22Rv1 (cell line): ENCODE measurements at regions not wholly inside any gene's neighbourhood (a gene's known extent, or its start where the extent isn't known, plus 50 kb on each side); places are given as distances from the start of the nearest gene placed in this dataset.
"Not testable (repeated sequence)": the region's sequence is repeated elsewhere in the genome, so short reads cannot be mapped to it uniquely, and the experiment has no call there.

Source experiments
- H3K27ac ChIP-seq: fragments of 450-650 bp; 2 replicates; pipeline ENCODE4 v1.5.1; 2017
- ZFX ChIP-seq: fragments of 450-650 bp; IDR thresholded peaks from 2 replicates; pipeline ENCODE4 v1.6.1; 2017; ENCODE audit warnings: antibody characterized with exemption, borderline replicate concordance
- TF ChIP-seq, protein P1 (sequence below): fragments of 450-650 bp; IDR thresholded peaks from 2 replicates; pipeline ENCODE4 v1.5.1; 2017; ENCODE audit warnings: mild to moderate bottlenecking

DNA sequence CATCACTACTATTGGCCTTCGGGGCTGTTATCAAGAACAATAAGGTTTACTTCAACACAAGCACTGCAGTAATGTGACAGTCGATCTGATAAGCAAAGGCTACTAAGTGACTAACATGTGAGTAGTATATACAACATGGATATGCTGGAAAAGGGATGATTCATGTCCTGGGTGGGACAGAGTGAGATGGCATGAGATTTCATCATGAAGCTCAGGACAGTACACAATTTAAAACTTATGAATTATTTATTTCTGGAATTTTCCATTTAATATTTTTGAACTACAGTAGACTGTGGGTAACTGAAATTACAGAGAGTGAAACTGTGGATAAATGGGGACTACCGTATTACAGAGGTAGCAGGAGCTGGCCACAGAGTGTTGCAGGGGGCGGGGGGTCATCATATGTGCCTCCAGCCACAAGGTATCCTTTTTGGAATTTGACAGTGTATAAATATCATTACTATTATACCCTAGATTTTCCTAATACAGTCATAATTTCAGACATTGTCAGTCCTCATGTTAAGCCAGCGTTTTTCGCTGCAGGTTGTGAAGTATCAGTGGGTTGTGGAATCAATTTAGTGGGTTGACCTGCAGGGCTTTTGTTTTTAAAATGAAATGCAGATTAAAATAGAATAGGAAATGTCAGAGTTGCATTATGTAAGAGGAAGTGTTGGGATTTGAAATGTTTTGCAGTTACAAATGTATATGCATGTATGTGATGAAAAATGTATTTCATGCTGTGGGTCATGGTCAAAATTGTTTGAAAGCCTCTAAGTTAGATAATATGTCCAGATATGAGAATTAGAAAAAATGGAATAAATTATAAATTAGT lies 148.0 kb upstream of the NUDT4 start:
- TF ChIP-seq, protein P1, sequence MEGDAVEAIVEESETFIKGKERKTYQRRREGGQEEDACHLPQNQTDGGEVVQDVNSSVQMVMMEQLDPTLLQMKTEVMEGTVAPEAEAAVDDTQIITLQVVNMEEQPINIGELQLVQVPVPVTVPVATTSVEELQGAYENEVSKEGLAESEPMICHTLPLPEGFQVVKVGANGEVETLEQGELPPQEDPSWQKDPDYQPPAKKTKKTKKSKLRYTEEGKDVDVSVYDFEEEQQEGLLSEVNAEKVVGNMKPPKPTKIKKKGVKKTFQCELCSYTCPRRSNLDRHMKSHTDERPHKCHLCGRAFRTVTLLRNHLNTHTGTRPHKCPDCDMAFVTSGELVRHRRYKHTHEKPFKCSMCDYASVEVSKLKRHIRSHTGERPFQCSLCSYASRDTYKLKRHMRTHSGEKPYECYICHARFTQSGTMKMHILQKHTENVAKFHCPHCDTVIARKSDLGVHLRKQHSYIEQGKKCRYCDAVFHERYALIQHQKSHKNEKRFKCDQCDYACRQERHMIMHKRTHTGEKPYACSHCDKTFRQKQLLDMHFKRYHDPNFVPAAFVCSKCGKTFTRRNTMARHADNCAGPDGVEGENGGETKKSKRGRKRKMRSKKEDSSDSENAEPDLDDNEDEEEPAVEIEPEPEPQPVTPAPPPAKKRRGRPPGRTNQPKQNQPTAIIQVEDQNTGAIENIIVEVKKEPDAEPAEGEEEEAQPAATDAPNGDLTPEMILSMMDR: no peak
- TF ChIP-seq ZFX: no peak
- no peak overlapping the region for H3K27ac ChIP-seq

DNA sequence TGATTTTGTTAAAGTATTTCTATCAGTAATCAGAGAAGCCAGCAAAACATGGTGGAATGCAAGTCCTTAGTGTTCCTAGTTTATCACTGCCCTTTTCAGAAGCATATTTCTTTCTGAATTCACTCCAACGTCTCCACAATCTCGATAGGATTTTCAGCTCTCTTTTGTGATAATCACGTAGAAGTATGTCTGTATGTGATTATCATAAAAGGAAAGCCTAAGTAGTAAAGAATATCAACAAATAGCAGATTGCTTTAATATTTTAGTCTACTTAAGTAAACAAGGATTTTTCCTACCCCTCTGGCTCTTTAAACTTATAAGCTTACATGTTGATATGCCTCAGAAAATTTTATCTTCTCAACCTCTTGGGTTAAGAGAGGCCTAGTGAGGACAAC lies 147.4 kb upstream of the NUDT4 start:
- no peak overlapping the region for H3K27ac ChIP-seq
- TF ChIP-seq, protein P1: no peak
- no peak for TF ChIP-seq ZFX

DNA sequence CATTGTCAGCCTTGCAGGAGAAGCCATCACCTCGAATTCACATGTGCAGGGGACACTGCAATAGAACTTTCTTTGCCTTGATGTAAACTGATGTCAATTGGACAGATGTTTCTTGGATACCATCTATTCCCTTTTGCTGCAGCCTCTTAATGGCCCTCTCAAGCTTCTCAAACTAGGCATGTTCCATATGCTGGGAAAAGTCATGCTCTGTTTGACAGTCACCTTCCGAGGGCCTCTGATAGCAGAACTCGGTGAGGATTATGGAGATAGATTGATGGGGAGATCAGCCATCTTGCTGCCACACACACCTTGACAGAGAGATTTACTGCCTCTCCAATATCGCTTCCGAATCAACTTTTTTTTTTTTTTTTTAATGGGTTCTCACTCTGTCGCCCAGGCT lies 145.8 kb upstream of the NUDT4 start:
- TF ChIP-seq ZFX: no peak
- TF ChIP-seq, protein P1: no peak
- H3K27ac ChIP-seq: no peak overlapping the region

DNA sequence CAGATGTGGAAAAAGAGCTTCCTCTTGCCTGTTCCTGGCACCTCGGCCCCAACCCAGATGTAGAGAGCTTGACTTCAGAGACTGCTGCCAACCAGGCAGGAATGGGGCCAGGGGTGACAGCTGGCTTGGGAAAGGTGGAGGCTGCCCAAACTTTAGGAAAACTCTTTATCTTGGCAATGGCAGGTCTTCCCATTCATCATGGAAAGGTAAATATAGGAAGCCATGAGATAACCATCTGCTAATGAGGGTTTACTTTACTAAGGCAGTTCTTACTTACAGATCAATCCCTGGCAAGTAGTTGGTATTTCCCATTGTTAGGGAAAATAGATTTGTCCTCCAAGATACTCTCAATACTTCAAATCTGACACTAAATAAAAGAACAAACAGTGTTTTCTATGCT lies 143.1 kb upstream of the NUDT4 start:
- no peak for TF ChIP-seq ZFX
- TF ChIP-seq, protein P1: no peak
- H3K27ac ChIP-seq: 0 out of 2 replicates have a peak overlapping the region, but pooled peaks have one; percentile 7

DNA sequence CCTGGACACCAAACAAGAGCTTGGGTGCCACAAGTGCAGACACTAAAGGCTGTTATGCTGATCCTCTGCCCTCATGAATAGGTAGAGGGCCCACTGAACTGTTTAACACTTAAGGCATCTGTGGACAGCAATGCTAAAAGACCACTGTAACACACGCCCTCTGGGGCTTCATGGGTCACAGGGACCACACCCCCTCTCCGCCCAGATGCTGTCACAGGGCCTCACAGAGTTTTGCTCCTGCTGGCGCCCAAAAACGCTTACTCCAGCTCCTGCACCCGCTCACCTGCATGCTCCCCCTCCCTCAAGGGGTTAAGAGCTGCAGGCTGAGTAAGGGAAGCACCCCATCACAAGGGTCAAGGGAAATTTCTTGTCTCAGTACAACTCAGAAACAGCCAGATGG lies 141.8 kb upstream of the NUDT4 start:
- TF ChIP-seq ZFX: no peak
- TF ChIP-seq, protein P1: no peak
- H3K27ac ChIP-seq: no peak overlapping the region

DNA sequence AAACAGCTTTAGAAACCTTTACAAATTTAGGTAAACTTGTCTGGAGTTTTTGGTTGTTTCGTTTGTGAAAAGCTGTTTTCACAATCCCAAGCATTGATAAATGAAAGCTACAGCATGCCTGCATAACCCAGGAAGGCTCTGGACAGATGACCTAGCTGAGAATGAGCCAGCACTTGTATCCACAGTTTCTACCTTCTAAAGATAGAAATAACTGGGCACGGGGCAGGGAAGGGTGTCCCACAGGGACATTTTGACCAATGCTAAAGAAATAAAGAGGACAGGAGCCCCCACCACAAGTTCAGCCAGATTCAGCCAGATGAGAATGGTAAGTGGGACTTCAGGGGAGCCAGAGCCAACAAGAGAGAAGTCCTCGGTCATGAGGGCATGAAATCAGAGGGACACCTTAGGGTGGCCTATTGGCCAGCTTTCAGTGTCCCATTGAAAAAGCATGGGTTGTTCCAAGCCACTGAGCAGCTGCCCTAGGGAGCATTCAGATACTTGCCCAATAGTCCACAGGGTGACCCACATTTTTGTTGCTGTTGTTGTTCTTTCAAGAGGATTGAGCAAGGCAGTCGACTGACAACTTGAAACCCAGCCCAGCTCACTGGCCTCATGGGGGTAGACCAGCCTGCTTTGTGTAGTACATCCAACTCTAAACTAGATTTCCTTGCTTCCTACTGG lies 140.3 kb upstream of the NUDT4 start:
- TF ChIP-seq ZFX: no peak
- TF ChIP-seq, protein P1: no peak

DNA sequence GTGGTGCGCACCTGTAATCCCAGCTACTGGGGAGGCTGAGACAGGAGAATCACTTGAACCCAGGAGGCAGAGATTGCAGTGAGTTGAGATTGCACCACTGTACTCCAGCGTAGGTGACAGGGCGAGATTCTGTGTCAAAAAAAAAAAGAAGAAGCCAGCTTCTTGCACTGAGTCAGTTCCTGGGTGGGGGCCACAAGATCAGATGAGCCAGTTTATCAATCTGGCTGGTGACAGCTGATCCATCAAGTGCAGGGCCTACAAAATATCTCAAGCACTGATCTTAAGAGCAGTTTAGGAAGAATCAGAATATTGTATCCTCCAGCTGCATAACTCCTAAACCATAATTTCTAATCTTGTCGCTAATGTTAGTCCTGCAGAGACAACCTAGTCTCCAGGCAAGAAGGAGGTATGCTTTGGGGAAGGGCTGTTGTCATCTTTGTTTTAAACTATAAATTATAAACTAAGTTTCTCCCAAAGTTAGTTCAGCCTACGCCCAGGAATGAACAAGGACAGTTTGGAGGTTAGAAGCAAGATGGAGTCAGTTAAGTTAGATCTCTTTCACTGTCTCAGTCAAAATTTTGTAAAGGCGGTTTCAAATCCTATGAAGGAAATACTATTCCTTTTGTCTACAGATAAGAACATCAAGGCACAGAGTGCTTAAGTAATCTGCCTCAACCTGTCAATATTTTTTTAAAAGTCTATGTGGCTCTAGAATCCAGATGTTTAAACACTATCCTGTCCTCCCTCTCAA lies 139.0 kb upstream of the NUDT4 start:
- not testable (repeated sequence) for H3K27ac ChIP-seq

More for the DNA sequence above, 140.3 kb upstream of the NUDT4 start:
- no peak overlapping the region for H3K27ac ChIP-seq

DNA sequence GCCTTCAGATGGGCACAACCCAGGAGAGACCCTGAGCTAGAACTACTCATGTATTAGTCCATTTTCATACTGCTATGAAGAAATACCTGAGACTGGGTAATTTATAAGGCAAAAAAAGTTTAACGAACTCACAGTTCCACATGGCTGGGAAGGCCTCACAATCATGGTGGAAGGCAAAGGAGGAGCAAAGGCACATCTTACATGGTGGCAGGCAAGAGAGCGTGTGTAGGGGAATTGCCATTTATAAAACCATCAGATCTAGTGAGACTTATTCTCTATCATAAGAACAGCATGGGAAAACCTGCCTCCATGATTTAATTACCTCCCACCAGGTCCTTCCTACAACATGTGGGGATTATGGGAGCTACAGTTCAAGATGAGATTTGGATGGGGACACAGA lies 137.9 kb upstream of the NUDT4 start:
- not testable (repeated sequence) for H3K27ac ChIP-seq
